Thymus (tissue), 11 donors: ENCODE measurements at regions not wholly inside any gene's neighbourhood (a gene's known extent, or its start where the extent isn't known, plus 50 kb on each side); places are given as distances from the start of the nearest gene placed in this dataset.
"Not testable (repeated sequence)": the region's sequence is repeated elsewhere in the genome, so short reads cannot be mapped to it uniquely, and the experiment has no call there.

ENCODE experiments used
- DNase-seq, 9 donors: peaks; one replicate each; pipeline ENCODE4 v3.0.0-alpha.2; 2013; ENCODE audit warnings: low spot score in 9 of 9, low read depth in 6 of 9, missing footprints in 1 of 9
- H3K27ac ChIP-seq, 2 donors: one replicate each; pipeline ENCODE4 v1.5.1; 2013; ENCODE audit warnings: control low read depth in 1 of 2, low read depth in 1 of 2, low read length in 1 of 2, mild to moderate bottlenecking in 1 of 2, moderate library complexity in 1 of 2
- H3K27me3 ChIP-seq, 2 donors: one replicate each; pipeline ENCODE4 v1.5.1; 2013; ENCODE audit warnings: low read length in 1 of 2; ENCODE audit not compliant: control insufficient read depth in 2 of 2, insufficient read depth in 1 of 2
- H3K36me3 ChIP-seq, 2 donors: one replicate each; pipeline ENCODE4 v1.5.1; 2013; ENCODE audit warnings: low read length in 1 of 2, mild to moderate bottlenecking in 1 of 2, moderate library complexity in 1 of 2; ENCODE audit not compliant: control insufficient read depth in 2 of 2, insufficient read depth in 2 of 2
- H3K4me1 ChIP-seq, 2 donors: one replicate each; pipeline ENCODE4 v1.5.1; 2013; ENCODE audit warnings: low read length in 2 of 2; ENCODE audit not compliant: control insufficient read depth in 2 of 2, insufficient read depth in 2 of 2
- H3K4me3 ChIP-seq, 2 donors: one replicate each; pipeline ENCODE4 v1.5.1; 2013; ENCODE audit warnings: low read length in 2 of 2, control low read depth in 1 of 2, mild to moderate bottlenecking in 1 of 2
- H3K9me3 ChIP-seq, 2 donors: one replicate each; pipeline ENCODE4 v1.5.1; 2013; ENCODE audit warnings: low read length in 1 of 2, mild to moderate bottlenecking in 1 of 2; ENCODE audit not compliant: control insufficient read depth in 2 of 2, insufficient read depth in 1 of 2
- WGBS: extraction: QIAGEN DNeasy Blood & Tissue Kit; methylation state at CpG from one replicate; pipeline ENCODE4 v1.1.7; 2013; 5-methylcytosine and 5-hydroxymethylcytosine counted together
- donor health status: healthy.

GRCh38 chr3:20563985-20564384 is 378.0 kb upstream of the SGO1 start:
- Histone ChIP-seq H3K27me3 (no peaks in the 10 kb centered on the region), H3K9me3 (no peaks in the 10 kb centered on the region), H3K36me3 (no peaks in the 10 kb centered on the region), H3K4me1 (no peaks in the 10 kb centered on the region), H3K27ac (no peak overlapping the region), H3K4me3 (no peak overlapping the region)
- no peak for DNase-seq
- over 99% methylated on average over 2 of the region's 2 CpGs for WGBS

DNA sequence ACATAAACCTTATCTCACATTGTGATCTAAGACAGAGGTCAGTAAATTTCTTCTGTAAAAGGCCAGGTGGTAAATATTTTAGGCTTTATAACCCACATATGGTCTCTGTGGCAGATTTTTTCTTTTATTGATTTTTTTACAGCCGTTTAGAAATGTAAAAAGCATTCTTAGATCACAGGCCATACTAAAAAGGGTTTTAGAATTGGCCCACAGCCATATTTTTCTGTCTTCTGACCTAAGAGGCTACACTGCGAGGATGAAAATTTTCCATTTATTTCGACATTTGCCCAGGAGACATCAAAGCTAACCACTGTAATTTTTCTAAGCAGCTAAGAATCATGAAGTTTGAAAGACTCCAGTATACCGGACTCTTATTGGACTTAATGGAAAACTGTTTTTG is 377.2 kb upstream of the SGO1 start:
- 90% methylated on average over 4 of the region's 4 CpGs for WGBS
- Histone ChIP-seq H3K27ac (no peak overlapping the region), H3K4me1 (no peaks in the 10 kb centered on the region), H3K4me3 (no peak overlapping the region), H3K27me3 (no peaks in the 10 kb centered on the region), H3K9me3 (no peaks in the 10 kb centered on the region), H3K36me3 (no peaks in the 10 kb centered on the region)
- no peak for DNase-seq

GRCh38 chr3:20561166-20561565 is 375.2 kb upstream of the SGO1 start:
- no peaks in the 10 kb centered on the region for H3K9me3 ChIP-seq
- H3K27ac ChIP-seq = no peak overlapping the region
- H3K36me3 ChIP-seq = no peaks in the 10 kb centered on the region
- no peak overlapping the region for H3K4me3 ChIP-seq
- H3K27me3 ChIP-seq = no peaks in the 10 kb centered on the region
- DNase-seq = no peak
- no peaks in the 10 kb centered on the region for H3K4me1 ChIP-seq
- 77% methylated on average over 2 of the region's 2 CpGs for WGBS

- WGBS = 88% methylated on average over 5 of the region's 5 CpGs
- H3K9me3 ChIP-seq, H3K4me3 ChIP-seq, H3K36me3 ChIP-seq, DNase-seq, H3K4me1 ChIP-seq, H3K27ac ChIP-seq, H3K27me3 ChIP-seq: not testable (repeated sequence)
These were observed 374.4 kb upstream of the SGO1 start for GRCh38 chr3:20560446-20560845.

DNA sequence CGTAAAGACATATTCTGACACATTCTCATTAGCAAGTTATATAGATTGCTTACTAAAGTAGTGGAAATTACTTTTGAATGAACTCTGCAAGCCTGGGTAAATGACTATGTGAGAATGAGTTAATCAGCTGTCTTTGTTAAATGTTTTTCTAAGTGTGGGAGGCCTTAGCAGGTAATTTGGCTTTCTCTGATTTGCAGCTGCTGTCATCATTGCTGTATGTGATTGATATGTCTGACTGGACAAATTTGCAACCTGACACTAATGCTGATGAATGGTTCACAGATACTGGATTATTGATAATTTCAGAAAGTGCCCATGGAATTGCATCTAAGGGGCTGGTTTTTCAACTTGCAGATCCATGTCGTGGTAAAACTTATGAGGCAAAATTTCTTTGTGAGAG is 372.2 kb upstream of the SGO1 start:
- no peaks in the 10 kb centered on the region for H3K27me3 ChIP-seq
- H3K9me3 ChIP-seq = no peaks in the 10 kb centered on the region
- H3K36me3 ChIP-seq = no peaks in the 10 kb centered on the region
- WGBS = 91% methylated on average over 2 of the region's 2 CpGs
- no peak overlapping the region for H3K27ac ChIP-seq
- no peaks in the 10 kb centered on the region for H3K4me1 ChIP-seq
- no peak for DNase-seq
- no peak overlapping the region for H3K4me3 ChIP-seq

DNA sequence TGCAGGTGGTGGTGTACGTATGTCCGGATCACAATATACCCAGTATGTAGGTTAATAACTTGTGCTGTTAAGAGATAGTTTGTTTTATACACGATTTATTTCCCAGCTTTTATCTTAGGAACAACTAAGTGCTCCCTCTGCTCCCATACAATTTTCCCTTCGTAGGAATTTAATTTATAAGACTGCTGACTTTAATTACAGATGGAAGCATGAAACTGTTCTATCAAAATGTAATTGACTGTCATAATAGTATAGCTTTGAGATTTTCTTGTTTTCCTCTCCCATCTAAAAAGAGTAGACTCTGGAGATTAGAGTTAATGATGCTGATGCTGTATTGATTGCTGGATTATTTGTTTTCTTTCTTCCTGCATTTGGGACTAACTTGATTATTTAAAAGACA is 370.7 kb upstream of the SGO1 start:
- WGBS = 91% methylated on average over 4 of the region's 4 CpGs
- Histone ChIP-seq H3K4me3 (no peak overlapping the region), H3K27me3 (no peaks in the 10 kb centered on the region), H3K27ac (no peak overlapping the region), H3K36me3 (no peaks in the 10 kb centered on the region), H3K9me3 (peaks cover 2 to 5% of the 10 kb centered on the region in 2 donors), H3K4me1 (no peaks in the 10 kb centered on the region)
- DNase-seq = no peak

DNA sequence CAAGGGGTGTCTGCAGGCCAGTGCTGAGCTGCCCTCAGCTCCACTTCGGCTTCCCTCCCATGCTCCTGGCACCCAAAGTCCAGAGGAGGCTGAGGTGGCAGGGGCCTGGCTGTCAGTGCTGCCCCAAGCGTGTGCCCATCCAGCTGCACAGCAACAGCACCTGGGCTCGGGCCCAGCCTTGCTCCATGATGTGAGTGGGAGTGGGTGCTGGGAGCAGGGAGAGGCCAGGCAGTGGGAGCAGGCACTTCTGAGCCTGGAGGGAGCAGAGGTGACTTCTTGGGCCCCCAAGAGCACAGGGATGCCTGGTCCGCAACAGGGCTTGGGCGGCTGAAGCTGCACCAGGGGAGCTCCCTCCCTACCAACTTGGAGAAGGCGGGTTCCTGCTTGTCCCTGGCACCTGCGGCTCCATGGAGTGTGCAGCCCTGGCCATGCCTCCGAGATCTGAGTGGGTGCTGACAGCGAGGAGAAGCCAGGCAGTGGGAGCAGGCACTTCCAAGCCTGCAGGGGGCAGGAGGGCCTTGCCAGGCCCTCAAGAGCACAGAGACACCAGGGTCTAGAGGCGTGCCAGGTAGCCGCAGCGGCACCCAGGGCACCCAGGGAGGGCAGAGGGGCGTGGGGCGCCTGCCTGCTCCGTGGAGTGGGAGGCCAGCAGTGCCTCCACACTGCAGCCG is 366.7 kb upstream of the SGO1 start:
- DNase-seq = no peak
- WGBS = 92% methylated on average over 16 of the region's 16 CpGs
- no peaks in the 10 kb centered on the region for H3K4me1 ChIP-seq
- H3K4me3 ChIP-seq = no peak overlapping the region
- no peak overlapping the region for H3K27ac ChIP-seq
- H3K9me3 ChIP-seq = peaks cover 2 to 5% of the 10 kb centered on the region in 2 donors
- no peaks in the 10 kb centered on the region for H3K36me3 ChIP-seq
- no peaks in the 10 kb centered on the region for H3K27me3 ChIP-seq

GRCh38 chr3:20547361-20548269 is 361.6 kb upstream of the SGO1 start:
- H3K4me3 ChIP-seq, DNase-seq, H3K4me1 ChIP-seq, H3K27me3 ChIP-seq, H3K27ac ChIP-seq, H3K36me3 ChIP-seq, H3K9me3 ChIP-seq: not testable (repeated sequence)
- 97% methylated on average over 35 of the region's 35 CpGs for WGBS

- Histone ChIP-seq H3K27ac (no peak overlapping the region), H3K27me3 (no peaks in the 10 kb centered on the region), H3K9me3 (no peaks in the 10 kb centered on the region), H3K4me1 (no peaks in the 10 kb centered on the region), H3K4me3 (no peak overlapping the region), H3K36me3 (no peaks in the 10 kb centered on the region)
- DNase-seq = no peak
- 87% methylated on average over 3 of the region's 3 CpGs for WGBS
These were observed 360.6 kb upstream of the SGO1 start for GRCh38 chr3:20546636-20547035.
